HCT116 (cell line): ENCODE measurements at regions not wholly inside any gene's neighbourhood (a gene's known extent, or its start where the extent isn't known, plus 50 kb on each side); places are given as distances from the start of the nearest gene placed in this dataset.

ENCODE experiments used
- ATAC-seq: fragments of 200-7000 bp; cut with Tn5 transposase; 2 replicates; pipeline ENCODE4 v1.9.1; 2020; ENCODE audit warnings: mild to moderate bottlenecking, moderate library complexity
- BruUV-seq: library from RNA; stranded (reverse); fragments of 400-500 nt; replicated peaks from 2 replicates; lab custom pipeline; 2021; lab: Mats Ljungman, UMichigan
- CTCF ChIA-PET: fragments of 300-600 bp; sonication (Branson Sonifier 250); formaldehyde crosslinking; loops from one replicate; lab custom pipeline; 2021; ENCODE audit warnings: antibody characterized with exemption; lab: Charles Lee
- POLR2A ChIA-PET: fragments of 300-600, 350-600 bp; sonication (Branson Sonifier 250); formaldehyde crosslinking; loops from one replicate; lab custom pipeline; 2021; ENCODE audit warnings: antibody characterized with exemption; lab: Charles Lee
- RAD21 ChIA-PET, 2 experiments: fragments of 300-600 bp; sonication (Branson Sonifier 250); formaldehyde crosslinking; loops; one replicate each; lab custom pipeline; 2023; ENCODE audit warnings: low total read pairs in 2 of 2; ENCODE audit not compliant: uncharacterized antibody in 2 of 2, unreplicated experiment in 2 of 2, low non-redundant PET in 1 of 2; lab: Charles Lee
- DNase-seq: peaks from one replicate; pipeline ENCODE4 v3.0.0-alpha.2; 2010; ENCODE audit warnings: low read depth, low spot score
- H2AFZ ChIP-seq: fragments of 200-600 bp; shearing (Covaris generic), sonication (generic); 2 replicates; pipeline ENCODE4 v1.6.1; 2017; ENCODE audit warnings: low read depth, mixed run types, mixed read lengths, antibody characterized with exemption, low read length; ENCODE audit not compliant: poor library complexity, severe bottlenecking
- H3K27ac ChIP-seq: 2 replicates; pipeline ENCODE4 v1.5.1; 2012; ENCODE audit warnings: low read depth, low read length
- H3K27me3 ChIP-seq: fragments of 200-600 bp; sonication (generic); 2 replicates; pipeline ENCODE4 v1.6.1; 2016; ENCODE audit warnings: mixed run types, low read length, mixed read lengths; ENCODE audit not compliant: insufficient read depth
- H3K36me3 ChIP-seq, 2 experiments: fragments of 200-500 bp in 1 of 2; fragments of 200-600 bp in 1 of 2; sonication (Bioruptor generic) in 1 of 2; sonication (generic) in 1 of 2; 2 replicates each; pipeline versions ENCODE4 v1.5.1 to v1.6.1; 2014 to 2016; ENCODE audit warnings: low read length in 2 of 2, inconsistent platforms in 1 of 2, mixed read lengths in 1 of 2, mixed run types in 1 of 2; ENCODE audit not compliant: insufficient read depth in 2 of 2, control insufficient read depth in 1 of 2
- H3K4me1 ChIP-seq, 2 experiments: fragments of 200-600 bp in 1 of 2; sonication (generic) in 1 of 2; 2 replicates each; pipeline versions ENCODE4 v1.5.1 to v1.6.1; 2012 to 2017; ENCODE audit warnings: low read length in 2 of 2, inconsistent platforms in 1 of 2, mild to moderate bottlenecking in 1 of 2, mixed read lengths in 1 of 2, mixed run types in 1 of 2, moderate library complexity in 1 of 2; ENCODE audit not compliant: insufficient read depth in 2 of 2, control insufficient read depth in 1 of 2
- H3K4me2 ChIP-seq: fragments of 200-600 bp; sonication (generic); 2 replicates; pipeline ENCODE4 v1.6.1; 2017; ENCODE audit warnings: mixed run types, low read length, mixed read lengths
- H3K4me3 ChIP-seq, 2 experiments: fragments of 200-600 bp in 1 of 2; sonication (generic) in 1 of 2; replicated peaks in 1 of 2; 2 replicates each; pipeline ENCODE4 v1.5.1; 2011 to 2016; ENCODE audit warnings: low read length in 2 of 2, control low read depth in 1 of 2, low read depth in 1 of 2, mild to moderate bottlenecking in 1 of 2, mixed read lengths in 1 of 2, mixed run types in 1 of 2
- H3K79me2 ChIP-seq: fragments of 200-600 bp; sonication (generic); 2 replicates; pipeline ENCODE4 v1.6.1; 2017; ENCODE audit warnings: mild to moderate bottlenecking, mixed run types, low read length, moderate library complexity, mixed read lengths; ENCODE audit not compliant: insufficient read depth
- H3K9ac ChIP-seq: fragments of 200-600 bp; sonication (generic); 2 replicates; pipeline ENCODE4 v1.6.1; 2016; ENCODE audit warnings: low read length, mixed read lengths
- H3K9me2 ChIP-seq: fragments of 200-600 bp; sonication (generic), shearing (Covaris generic); 2 replicates; pipeline ENCODE4 v1.6.1; 2017; ENCODE audit warnings: mixed run types, mild to moderate bottlenecking, moderate library complexity; ENCODE audit not compliant: insufficient read depth
- H3K9me3 ChIP-seq, 2 experiments: fragments of 200-500 bp in 1 of 2; fragments of 200-600 bp in 1 of 2; sonication (Bioruptor generic) in 1 of 2; sonication (generic) in 1 of 2; 2 replicates each; pipeline ENCODE4 v1.6.1; 2014 to 2017; ENCODE audit warnings: low read length in 2 of 2, mixed read lengths in 2 of 2, inconsistent platforms in 1 of 2, low read depth in 1 of 2, mild to moderate bottlenecking in 1 of 2, mixed run types in 1 of 2, moderate library complexity in 1 of 2; ENCODE audit not compliant: control insufficient read depth in 1 of 2, insufficient read depth in 1 of 2
- H4K20me1 ChIP-seq: fragments of 200-600 bp; sonication (generic), shearing (Covaris generic); 2 replicates; pipeline ENCODE4 v1.6.1; 2017; ENCODE audit warnings: mixed run types, mild to moderate bottlenecking, moderate library complexity; ENCODE audit not compliant: insufficient read depth
- ATF3 ChIP-seq: IDR thresholded peaks from 2 replicates; pipeline ENCODE4 v1.6.1; 2012
- CEBPB ChIP-seq: IDR thresholded peaks from 2 replicates; pipeline ENCODE4 v1.6.1; 2012; ENCODE audit warnings: low read depth
- EGR1 ChIP-seq: IDR thresholded peaks from 2 replicates; pipeline ENCODE4 v1.6.1; 2012; ENCODE audit warnings: low read depth
- EZH2 ChIP-seq: fragments of 200-600 bp; sonication (generic); IDR thresholded peaks from 2 replicates; pipeline ENCODE4 v1.6.1; 2017; ENCODE audit warnings: antibody characterized with exemption, mixed run types
- JUND ChIP-seq: IDR thresholded peaks from 2 replicates; pipeline ENCODE4 v1.6.1; 2012
- MAX ChIP-seq: IDR thresholded peaks from 2 replicates; pipeline ENCODE4 v1.6.1; 2012
- POLR2A ChIP-seq: IDR thresholded peaks from 2 replicates; pipeline ENCODE4 v1.7.0; 2011; ENCODE audit warnings: borderline replicate concordance; ENCODE audit not compliant: insufficient read depth, insufficient read length; ENCODE audit errors: extremely low read depth
- RAD21 ChIP-seq: IDR thresholded peaks from 2 replicates; pipeline ENCODE4 v1.6.1; 2012; ENCODE audit warnings: low read depth, mild to moderate bottlenecking
- SP1 ChIP-seq: IDR thresholded peaks from 2 replicates; pipeline ENCODE4 v1.6.1; 2012; ENCODE audit warnings: low read depth
- SRF ChIP-seq: IDR thresholded peaks from 2 replicates; pipeline ENCODE4 v1.6.1; 2012; ENCODE audit warnings: low read depth
- TCF7L2 ChIP-seq: IDR thresholded peaks from 2 replicates; pipeline ENCODE4 v1.7.0; 2011; ENCODE audit warnings: borderline replicate concordance, inconsistent platforms; ENCODE audit not compliant: insufficient read depth, insufficient read length; ENCODE audit errors: extremely low read depth
- ZFX ChIP-seq: fragments of 450-650 bp; IDR thresholded peaks from 2 replicates; pipeline ENCODE4 v1.6.1; 2017
- intact Hi-C: fragments of 100-400 bp; cut with micrococcal nuclease; formaldehyde crosslinking; loops from 2 replicates; pipeline ENCODE4 v1.10.0; 2022

GRCh38 chr7:109308816-109309215 lies 739.1 kb downstream of the DNAJB9 start (continued):
- TF ChIP-seq CEBPB (no peak), EZH2 (no peak), ZFX (no peak), EGR1 (no peak), RAD21 (no peak), JUND (no peak), POLR2A (no peak)
- TF ChIP-seq, all 23 proteins: peak for 0

- H3K9me3 ChIP-seq = no peaks in the 10 kb centered on the region
- BruUV-seq = no TSS peak
- H4K20me1 ChIP-seq = no peaks in the 10 kb centered on the region
- no peak overlapping the region for H3K9ac ChIP-seq
- TF ChIP-seq SRF = no peak
- no peak for TF ChIP-seq CEBPB
- no peak for TF ChIP-seq TCF7L2
- no peak for TF ChIP-seq JUND
- no peak for TF ChIP-seq MAX
- TF ChIP-seq ATF3 = no peak
- TF ChIP-seq SP1 = no peak
- no peak for DNase-seq
- H3K4me3 ChIP-seq = no peak overlapping the region
- no peak overlapping the region for H3K4me2 ChIP-seq
- no peak overlapping the region for H3K27ac ChIP-seq
- no peak overlapping the region for H2AFZ ChIP-seq
- no peaks in the 10 kb centered on the region for H3K79me2 ChIP-seq
- H3K36me3 ChIP-seq = no peaks in the 10 kb centered on the region
- no peak for ATAC-seq
- ChIA-PET CTCF (no interaction called here), POLR2A (no interaction called here), RAD21 (no interaction called here)
- intact Hi-C loops = no loop called here
- no peaks in the 10 kb centered on the region for H3K27me3 ChIP-seq
- no peaks in the 10 kb centered on the region for H3K9me2 ChIP-seq
- no peaks in the 10 kb centered on the region for H3K4me1 ChIP-seq
Observed at GRCh38 chr7:109309790-109310189, 740.1 kb downstream of the DNAJB9 start.
